ENCODE measurements at regions not wholly inside any gene's neighbourhood (a gene's known extent, or its start where the extent isn't known, plus 50 kb on each side); places are given as distances from the start of the nearest gene placed in this dataset.

GRCh38 chr5:67454957-67455561, 258.5 kb upstream of the CD180 start:
- DNase-seq (ENCODE audit: low spot score) (no peak), ATAC-seq (ENCODE audit: insufficient number of reproducible peaks, low FRiP score, low read depth) (no peak)
- no peak overlapping the region for H3K27ac ChIP-seq
- no peak for TF ChIP-seq CTCF (IDR thresholded peaks at IDR 0.05)
- no peaks in the 10 kb centered on the region for H3K9me3 ChIP-seq
- no peaks in the 10 kb centered on the region for H3K4me1 ChIP-seq (ENCODE audit: control insufficient read depth in 1 of 2, low read depth in 2 of 2)
- no peak overlapping the region for H3K4me3 ChIP-seq
- no peaks in the 10 kb centered on the region for H3K27me3 ChIP-seq (replicated peaks; ENCODE audit: insufficient read depth)
- H3K36me3 ChIP-seq: no peaks in the 10 kb centered on the region

GRCh38 chr5:67453111-67453905, 256.7 kb upstream of the CD180 start:
- no peak for ATAC-seq (ENCODE audit: insufficient number of reproducible peaks, low FRiP score, low read depth)
- no peaks in the 10 kb centered on the region for H3K27me3 ChIP-seq (replicated peaks; ENCODE audit: insufficient read depth)

DNA sequence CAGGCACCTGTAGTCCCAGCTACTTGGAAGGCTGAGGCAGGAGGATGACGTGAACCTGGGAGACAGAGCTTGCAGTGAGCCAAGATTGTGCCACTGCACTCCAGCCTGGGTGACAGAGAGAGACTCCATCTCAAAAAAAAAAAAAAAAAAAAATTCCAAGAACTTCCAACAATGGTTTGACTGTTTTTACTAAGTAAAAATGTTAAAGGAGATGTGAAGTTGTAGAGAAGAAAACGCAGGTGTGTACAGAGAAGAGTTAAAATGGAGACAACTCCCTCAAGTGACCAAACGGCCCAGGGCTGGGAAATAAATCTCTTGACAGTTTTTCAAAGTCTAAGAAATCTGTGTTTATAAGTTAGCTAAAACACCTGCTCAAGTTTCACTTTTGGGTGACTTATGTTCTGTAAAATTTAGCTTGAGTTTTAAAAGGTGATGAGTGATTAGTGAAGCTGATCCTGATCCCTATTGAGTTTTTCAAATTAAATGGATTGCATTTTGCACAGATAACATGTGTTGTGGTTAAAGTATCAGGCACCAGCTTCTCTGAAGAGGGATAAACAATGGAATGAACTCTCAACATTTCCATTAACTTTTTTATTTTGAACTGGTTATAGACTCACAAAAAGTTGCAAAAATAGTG, 255.2 kb upstream of the CD180 start:
- Histone ChIP-seq H3K27ac (no peak overlapping the region), H3K9me3 (no peaks in the 10 kb centered on the region), H3K36me3 (no peaks in the 10 kb centered on the region), H3K4me3 (no peak overlapping the region), H3K27me3 (replicated peaks; ENCODE audit: insufficient read depth) (no peaks in the 10 kb centered on the region), H3K4me1 (ENCODE audit: control insufficient read depth in 1 of 2, low read depth in 2 of 2) (no peaks in the 10 kb centered on the region)
- no peak for DNase-seq (ENCODE audit: low spot score)
- ATAC-seq (ENCODE audit: insufficient number of reproducible peaks, low FRiP score, low read depth): no peak
- no peak for TF ChIP-seq CTCF (IDR thresholded peaks at IDR 0.05)

More at GRCh38 chr5:67453111-67453905, 256.7 kb upstream of the CD180 start:
- Histone ChIP-seq H3K27ac (no peak overlapping the region), H3K4me1 (ENCODE audit: control insufficient read depth in 1 of 2, low read depth in 2 of 2) (no peaks in the 10 kb centered on the region), H3K9me3 (no peaks in the 10 kb centered on the region), H3K36me3 (no peaks in the 10 kb centered on the region), H3K4me3 (no peak overlapping the region)
- no peak for DNase-seq (ENCODE audit: low spot score)
- no peak for TF ChIP-seq CTCF (IDR thresholded peaks at IDR 0.05)

DNA sequence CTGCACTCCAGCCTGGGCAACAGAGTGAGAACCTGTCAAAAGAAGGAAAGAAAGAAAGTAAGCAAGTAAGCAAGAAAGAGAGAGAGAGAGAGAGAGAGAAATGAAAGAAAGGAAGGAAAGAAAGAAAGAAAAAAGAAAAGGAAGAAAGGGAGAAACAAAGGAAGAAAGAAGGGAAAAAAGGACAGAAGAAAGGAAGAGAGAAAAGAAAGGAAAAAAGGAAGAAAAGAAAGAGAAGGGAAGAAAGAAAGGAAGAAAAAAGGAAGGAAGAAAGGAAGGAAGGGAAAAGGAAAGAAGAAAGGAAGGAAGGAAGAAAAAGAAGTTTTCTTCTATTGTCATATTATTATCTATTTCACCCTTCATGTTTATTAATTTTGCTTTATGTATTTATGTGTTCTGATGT, 251.1 kb upstream of the CD180 start:
- Histone ChIP-seq H3K27me3 (replicated peaks; ENCODE audit: insufficient read depth) (no peaks in the 10 kb centered on the region), H3K9me3 (no peaks in the 10 kb centered on the region), H3K36me3 (no peaks in the 10 kb centered on the region), H3K27ac (no peak overlapping the region), H3K4me1 (ENCODE audit: control insufficient read depth in 1 of 2, low read depth in 2 of 2) (no peaks in the 10 kb centered on the region), H3K4me3 (no peak overlapping the region)
- no peak for TF ChIP-seq CTCF (IDR thresholded peaks at IDR 0.05)
- ATAC-seq (ENCODE audit: insufficient number of reproducible peaks, low FRiP score, low read depth) (no peak), DNase-seq (ENCODE audit: low spot score) (no peak)
